ENCODE measurements at regions not wholly inside any gene's neighbourhood (a gene's known extent, or its start where the extent isn't known, plus 50 kb on each side); places are given as distances from the start of the nearest gene placed in this dataset.

DNA sequence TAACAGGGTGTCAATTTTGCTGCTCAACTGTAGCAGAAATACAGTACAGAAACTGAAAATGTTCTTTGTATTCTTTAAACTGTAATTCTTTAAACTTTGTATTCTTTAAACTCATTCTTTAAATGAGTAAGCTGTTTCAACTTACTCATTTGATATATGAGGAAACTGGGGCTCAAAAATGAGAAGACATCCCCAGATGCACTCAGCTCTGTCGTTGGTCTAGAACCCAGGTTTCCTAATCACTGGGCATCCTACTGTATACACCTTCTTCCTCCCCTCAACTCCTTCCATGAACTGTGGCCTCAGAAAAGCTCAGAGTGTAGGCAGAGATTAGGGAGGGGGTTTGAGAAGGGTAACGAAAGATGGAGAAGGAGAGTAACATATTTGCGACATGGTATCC lies 136.5 kb upstream of the MAST4 start:
- H3K79me2 ChIP-seq (ENCODE audit: insufficient read depth, low read length) = no peaks in the 10 kb centered on the region
- no peak overlapping the region for H3K4me2 ChIP-seq (ENCODE audit: low read length)
- no peak overlapping the region for H2AFZ ChIP-seq (ENCODE audit: low read depth, low read length, poor library complexity, severe bottlenecking)
- H3K9me2 ChIP-seq (ENCODE audit: insufficient read depth) = no peaks in the 10 kb centered on the region
- no peaks in the 10 kb centered on the region for H3K36me3 ChIP-seq (ENCODE audit: control insufficient read depth in 1 of 2, insufficient read depth in 2 of 2, low read length in 2 of 2)
- ATAC-seq (no peak), DNase-seq (ENCODE audit: low read depth, low spot score) (no peak)
- H3K27me3 ChIP-seq (ENCODE audit: insufficient read depth, low read length) = peaks cover 38% of the 10 kb centered on the region; the same call in 1 of the 2 replicates
- TF ChIP-seq ZNF274 (IDR thresholded peaks at IDR 0.05; ENCODE audit: low read depth, low read length) (no peak), ELF1 (IDR thresholded peaks at IDR 0.05; ENCODE audit: borderline replicate concordance, low read depth) (no peak), EGR1 (IDR thresholded peaks at IDR 0.05; ENCODE audit: low read depth) (no peak), JUND (IDR thresholded peaks at IDR 0.05) (no peak), EZH2phosphoT487 (IDR thresholded peaks at IDR 0.05; ENCODE audit: borderline replicate concordance) (no peak), CEBPB (IDR thresholded peaks at IDR 0.05; ENCODE audit: low read depth) (no peak), EZH2 (IDR thresholded peaks at IDR 0.05) (no peak), CBX3 (IDR thresholded peaks at IDR 0.05; ENCODE audit: low read depth) (no peak), SP1 (IDR thresholded peaks at IDR 0.05; ENCODE audit: low read depth) (no peak), SIN3A (IDR thresholded peaks at IDR 0.05; ENCODE audit: low read depth) (no peak), POLR2A (IDR thresholded peaks at IDR 0.05; ENCODE audit: borderline replicate concordance, extremely low read depth, insufficient read depth, insufficient read length) (no peak), YY1 (IDR thresholded peaks at IDR 0.05; ENCODE audit: extremely low read depth, insufficient replicate concordance, low read depth, low read length) (no peak), ZFX (IDR thresholded peaks at IDR 0.05) (no peak), SRF (IDR thresholded peaks at IDR 0.05; ENCODE audit: low read depth) (no peak)
- TF ChIP-seq, protein P1, sequence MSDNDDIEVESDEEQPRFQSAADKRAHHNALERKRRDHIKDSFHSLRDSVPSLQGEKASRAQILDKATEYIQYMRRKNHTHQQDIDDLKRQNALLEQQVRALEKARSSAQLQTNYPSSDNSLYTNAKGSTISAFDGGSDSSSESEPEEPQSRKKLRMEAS (IDR thresholded peaks at IDR 0.05) = no peak
- TF ChIP-seq, protein P2, sequence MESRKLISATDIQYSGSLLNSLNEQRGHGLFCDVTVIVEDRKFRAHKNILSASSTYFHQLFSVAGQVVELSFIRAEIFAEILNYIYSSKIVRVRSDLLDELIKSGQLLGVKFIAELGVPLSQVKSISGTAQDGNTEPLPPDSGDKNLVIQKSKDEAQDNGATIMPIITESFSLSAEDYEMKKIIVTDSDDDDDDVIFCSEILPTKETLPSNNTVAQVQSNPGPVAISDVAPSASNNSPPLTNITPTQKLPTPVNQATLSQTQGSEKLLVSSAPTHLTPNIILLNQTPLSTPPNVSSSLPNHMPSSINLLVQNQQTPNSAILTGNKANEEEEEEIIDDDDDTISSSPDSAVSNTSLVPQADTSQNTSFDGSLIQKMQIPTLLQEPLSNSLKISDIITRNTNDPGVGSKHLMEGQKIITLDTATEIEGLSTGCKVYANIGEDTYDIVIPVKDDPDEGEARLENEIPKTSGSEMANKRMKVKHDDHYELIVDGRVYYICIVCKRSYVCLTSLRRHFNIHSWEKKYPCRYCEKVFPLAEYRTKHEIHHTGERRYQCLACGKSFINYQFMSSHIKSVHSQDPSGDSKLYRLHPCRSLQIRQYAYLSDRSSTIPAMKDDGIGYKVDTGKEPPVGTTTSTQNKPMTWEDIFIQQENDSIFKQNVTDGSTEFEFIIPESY (IDR thresholded peaks at IDR 0.05; ENCODE audit: extremely low read depth, insufficient replicate concordance, low read length) = no peak
- TF ChIP-seq, protein P3, sequence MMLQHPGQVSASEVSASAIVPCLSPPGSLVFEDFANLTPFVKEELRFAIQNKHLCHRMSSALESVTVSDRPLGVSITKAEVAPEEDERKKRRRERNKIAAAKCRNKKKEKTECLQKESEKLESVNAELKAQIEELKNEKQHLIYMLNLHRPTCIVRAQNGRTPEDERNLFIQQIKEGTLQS (IDR thresholded peaks at IDR 0.05) = no peak
- TF ChIP-seq, protein P4, sequence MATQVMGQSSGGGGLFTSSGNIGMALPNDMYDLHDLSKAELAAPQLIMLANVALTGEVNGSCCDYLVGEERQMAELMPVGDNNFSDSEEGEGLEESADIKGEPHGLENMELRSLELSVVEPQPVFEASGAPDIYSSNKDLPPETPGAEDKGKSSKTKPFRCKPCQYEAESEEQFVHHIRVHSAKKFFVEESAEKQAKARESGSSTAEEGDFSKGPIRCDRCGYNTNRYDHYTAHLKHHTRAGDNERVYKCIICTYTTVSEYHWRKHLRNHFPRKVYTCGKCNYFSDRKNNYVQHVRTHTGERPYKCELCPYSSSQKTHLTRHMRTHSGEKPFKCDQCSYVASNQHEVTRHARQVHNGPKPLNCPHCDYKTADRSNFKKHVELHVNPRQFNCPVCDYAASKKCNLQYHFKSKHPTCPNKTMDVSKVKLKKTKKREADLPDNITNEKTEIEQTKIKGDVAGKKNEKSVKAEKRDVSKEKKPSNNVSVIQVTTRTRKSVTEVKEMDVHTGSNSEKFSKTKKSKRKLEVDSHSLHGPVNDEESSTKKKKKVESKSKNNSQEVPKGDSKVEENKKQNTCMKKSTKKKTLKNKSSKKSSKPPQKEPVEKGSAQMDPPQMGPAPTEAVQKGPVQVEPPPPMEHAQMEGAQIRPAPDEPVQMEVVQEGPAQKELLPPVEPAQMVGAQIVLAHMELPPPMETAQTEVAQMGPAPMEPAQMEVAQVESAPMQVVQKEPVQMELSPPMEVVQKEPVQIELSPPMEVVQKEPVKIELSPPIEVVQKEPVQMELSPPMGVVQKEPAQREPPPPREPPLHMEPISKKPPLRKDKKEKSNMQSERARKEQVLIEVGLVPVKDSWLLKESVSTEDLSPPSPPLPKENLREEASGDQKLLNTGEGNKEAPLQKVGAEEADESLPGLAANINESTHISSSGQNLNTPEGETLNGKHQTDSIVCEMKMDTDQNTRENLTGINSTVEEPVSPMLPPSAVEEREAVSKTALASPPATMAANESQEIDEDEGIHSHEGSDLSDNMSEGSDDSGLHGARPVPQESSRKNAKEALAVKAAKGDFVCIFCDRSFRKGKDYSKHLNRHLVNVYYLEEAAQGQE (IDR thresholded peaks at IDR 0.05; ENCODE audit: low read depth) = no peak
- no peak overlapping the region for H3K27ac ChIP-seq (ENCODE audit: low read depth, low read length)
- ChIA-PET RAD21 (ENCODE audit: low non-redundant PET in 1 of 2, low total read pairs in 2 of 2, uncharacterized antibody in 2 of 2, unreplicated experiment in 2 of 2) (no interaction called here), CTCF (no interaction called here), POLR2A (no interaction called here)
- intact Hi-C loops (cut with micrococcal nuclease) = no loop called here
- BruUV-seq (replicated peaks) = no TSS peak
- no peaks in the 10 kb centered on the region for H4K20me1 ChIP-seq (ENCODE audit: insufficient read depth)
- H3K4me3 ChIP-seq (replicated peaks in 1 of 2; ENCODE audit: low read depth in 1 of 2, low read length in 2 of 2) = no peak overlapping the region
- H3K9me3 ChIP-seq (ENCODE audit: control insufficient read depth in 1 of 2, insufficient read depth in 1 of 2, low read depth in 1 of 2, low read length in 2 of 2) = no peaks in the 10 kb centered on the region
- H3K9ac ChIP-seq (ENCODE audit: low read length) = no peak overlapping the region
- H3K4me1 ChIP-seq (ENCODE audit: control insufficient read depth in 1 of 2, insufficient read depth in 2 of 2, low read length in 2 of 2) = no peaks in the 10 kb centered on the region
